ENCODE measurements at regions not wholly inside any gene's neighbourhood (a gene's known extent, or its start where the extent isn't known, plus 50 kb on each side); places are given as distances from the start of the nearest gene placed in this dataset.
"Not testable (repeated sequence)": the region's sequence is repeated elsewhere in the genome, so short reads cannot be mapped to it uniquely, and the experiment has no call there.

DNA sequence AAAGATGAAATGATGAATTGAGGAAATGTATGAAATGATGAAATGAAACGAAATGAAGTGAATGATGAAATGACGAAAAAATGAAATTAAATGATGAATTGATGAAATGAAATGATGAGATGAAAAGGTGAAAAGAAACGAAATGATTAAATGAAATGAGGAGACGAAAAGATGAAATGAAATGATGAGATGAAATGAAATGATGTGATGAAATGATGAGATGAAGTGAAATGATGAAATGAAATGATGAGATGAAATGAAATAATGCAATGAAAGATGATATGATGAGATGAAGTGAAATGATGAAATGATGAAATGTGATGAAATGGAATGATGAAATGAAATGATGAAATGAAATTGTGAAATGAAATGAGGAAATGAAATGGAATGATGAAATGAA lies 469.7 kb downstream of the FAM72C start:
- POLR2A ChIA-PET, CTCF ChIA-PET, DNase-seq, H3K27ac Mint-ChIP-seq, H3K4me1 Mint-ChIP-seq: not testable (repeated sequence)
- H3K9me3 Mint-ChIP-seq: peaks cover 25% of the 10 kb centered on the region
- H3K4me3 Mint-ChIP-seq: peak overlapping the region; percentile 1
- peaks cover 17% of the 10 kb centered on the region for H3K27me3 Mint-ChIP-seq
- H3K36me3 Mint-ChIP-seq (ENCODE audit: low read depth): peaks cover 22% of the 10 kb centered on the region

DNA sequence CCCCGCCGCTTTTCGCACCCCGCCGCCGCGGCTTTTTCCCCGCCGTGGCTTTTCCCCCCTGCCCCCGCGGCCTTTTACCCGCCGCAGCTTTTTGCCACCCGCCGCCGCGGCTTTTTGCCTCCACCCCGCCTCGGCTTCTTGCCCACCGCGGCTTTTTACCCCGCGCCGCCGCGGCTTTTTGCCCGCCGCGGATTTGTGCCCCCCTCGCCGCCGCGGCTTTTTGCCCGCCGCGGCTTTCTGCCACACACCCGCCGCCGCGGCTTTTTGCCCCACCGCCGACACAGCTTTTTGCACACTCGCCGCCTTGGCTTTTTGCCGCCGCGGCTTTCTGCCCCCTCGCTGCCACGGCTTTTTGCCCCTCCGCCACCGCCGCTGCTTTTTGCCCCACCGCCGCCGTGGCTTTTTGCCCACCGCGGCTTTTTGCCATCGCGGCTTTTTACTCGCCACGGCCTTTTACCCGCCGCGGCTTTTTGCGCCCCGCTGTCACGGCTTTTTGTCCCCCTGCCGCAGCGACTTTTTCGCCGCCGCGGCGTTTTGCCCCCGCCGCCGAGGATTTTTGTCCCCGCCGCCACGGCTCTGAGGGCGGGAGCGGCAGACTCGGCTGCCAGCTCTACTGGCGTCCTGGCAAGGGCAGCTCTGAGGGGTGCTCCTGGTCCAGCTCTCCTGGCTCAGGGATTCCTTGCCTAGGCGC lies 473.6 kb downstream of the FAM72C start:
- H3K4me1 Mint-ChIP-seq, CTCF ChIA-PET, H3K27ac Mint-ChIP-seq, POLR2A ChIA-PET, DNase-seq, H3K4me3 Mint-ChIP-seq: not testable (repeated sequence)
- H3K36me3 Mint-ChIP-seq (ENCODE audit: low read depth): peaks cover 13% of the 10 kb centered on the region
- peaks cover 14% of the 10 kb centered on the region for H3K27me3 Mint-ChIP-seq
- peaks cover 13% of the 10 kb centered on the region for H3K9me3 Mint-ChIP-seq

DNA sequence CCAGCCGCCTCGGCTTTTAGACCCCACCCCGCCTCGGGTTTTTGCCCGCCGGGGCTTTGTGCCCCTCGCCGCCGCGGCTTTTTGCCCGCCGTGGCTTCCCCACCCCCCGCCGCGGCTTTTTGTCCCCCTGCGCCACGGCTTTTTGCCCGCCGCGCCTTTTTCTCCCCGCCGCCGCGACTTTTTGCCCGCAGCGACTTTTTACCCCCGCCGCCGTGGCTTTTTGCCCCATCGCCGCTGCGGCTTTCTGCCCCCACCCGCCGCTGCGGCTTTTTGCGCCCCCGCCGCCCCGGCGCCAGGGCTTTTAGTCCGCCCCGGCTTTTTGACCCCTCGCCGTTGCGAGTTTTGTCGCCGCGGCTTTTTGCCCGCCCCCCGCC lies 474.4 kb downstream of the FAM72C start:
- no peaks in the 10 kb centered on the region for H3K4me1 Mint-ChIP-seq
- H3K4me3 Mint-ChIP-seq: no peak overlapping the region
- H3K9me3 Mint-ChIP-seq: peaks cover 6% of the 10 kb centered on the region
- H3K36me3 Mint-ChIP-seq (ENCODE audit: low read depth): peaks cover 5% of the 10 kb centered on the region
- DNase-seq: no peak
- H3K27me3 Mint-ChIP-seq: peaks cover 7% of the 10 kb centered on the region
- no peak overlapping the region for H3K27ac Mint-ChIP-seq
- POLR2A ChIA-PET: no interaction called here
- CTCF ChIA-PET: no interaction called here

DNA sequence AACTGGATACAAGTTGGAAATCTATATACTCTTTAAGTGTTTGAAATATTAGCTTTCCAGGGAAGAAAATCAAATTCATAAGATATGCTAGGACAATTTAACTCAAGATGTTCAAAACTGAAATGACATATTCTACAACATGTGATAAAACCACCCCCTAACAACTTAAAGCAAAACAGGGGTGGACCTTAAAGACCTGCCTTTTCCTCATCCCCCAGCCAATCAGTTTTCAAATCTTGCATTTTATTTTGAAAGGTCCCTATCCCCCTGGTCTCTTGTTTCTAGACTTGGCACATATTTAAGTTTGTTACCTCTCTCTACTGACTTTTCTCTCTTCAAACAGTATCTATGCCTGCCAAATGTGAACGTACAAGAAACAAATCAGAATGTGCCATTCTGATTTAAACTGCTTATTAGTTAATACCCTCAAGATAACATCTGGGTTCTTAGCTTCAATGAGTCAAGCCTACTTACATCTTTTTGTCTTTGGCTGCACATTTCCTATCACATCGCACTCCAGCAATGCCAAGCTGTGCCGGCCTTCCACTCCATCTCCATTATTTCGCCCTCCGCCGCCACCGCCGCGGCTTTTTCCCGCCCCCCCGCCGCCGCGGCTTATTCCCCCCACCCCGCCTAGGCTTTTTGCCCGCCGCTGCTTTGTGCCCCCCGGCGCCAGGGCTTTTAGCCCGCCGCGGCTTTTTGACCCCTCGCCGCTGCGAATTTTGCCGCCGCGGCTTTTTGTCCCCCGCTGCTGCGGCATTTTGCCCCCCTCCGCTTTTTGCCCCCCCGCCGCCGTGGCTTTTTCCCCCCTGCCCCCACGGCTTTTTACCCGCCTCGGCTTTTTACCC lies 475.0 kb downstream of the FAM72C start:
- H3K9me3 Mint-ChIP-seq; H3K27me3 Mint-ChIP-seq; DNase-seq; H3K4me3 Mint-ChIP-seq; POLR2A ChIA-PET; H3K4me1 Mint-ChIP-seq; CTCF ChIA-PET; H3K36me3 Mint-ChIP-seq (ENCODE audit: low read depth); H3K27ac Mint-ChIP-seq: not testable (repeated sequence)
